Dendritic cell treated with granulocyte-macrophage colony-stimulating factor and Interleukin-4, amounts not matched to agents 40 ng/mL and 50 ng/mL, for 4 days (primary cell): ENCODE measurements at regions not wholly inside any gene's neighbourhood (a gene's known extent, or its start where the extent isn't known, plus 50 kb on each side); places are given as distances from the start of the nearest gene placed in this dataset.
"Not testable (repeated sequence)": the region's sequence is repeated elsewhere in the genome, so short reads cannot be mapped to it uniquely, and the experiment has no call there.

Experiments
- H3K27ac Mint-ChIP-seq: one replicate; pipeline ENCODE4 v1.8.0; 2022; ENCODE audit warnings: mild to moderate bottlenecking, mixed read lengths
- H3K27me3 Mint-ChIP-seq: one replicate; pipeline ENCODE4 v1.8.0; 2022; ENCODE audit warnings: mild to moderate bottlenecking, mixed read lengths
- H3K36me3 Mint-ChIP-seq: one replicate; pipeline ENCODE4 v1.8.0; 2022; ENCODE audit warnings: low read depth, mixed read lengths
- H3K4me1 Mint-ChIP-seq: one replicate; pipeline ENCODE4 v1.8.0; 2022; ENCODE audit warnings: low read depth, mixed read lengths
- H3K4me3 Mint-ChIP-seq: one replicate; pipeline ENCODE4 v1.8.0; 2022; ENCODE audit warnings: mild to moderate bottlenecking, moderate library complexity, mixed read lengths
- H3K9me3 Mint-ChIP-seq: one replicate; pipeline ENCODE4 v1.8.0; 2022; ENCODE audit warnings: mixed read lengths
- intact Hi-C: fragments of 100-400 bp; cut with micrococcal nuclease; formaldehyde crosslinking; loops from one replicate; pipeline ENCODE4 v1.15.0; 2022

GRCh38 chr2:101583861-101584260 is 108.9 kb upstream of the RFX8 start:
- Mint-ChIP-seq H3K4me3 (no peak overlapping the region), H3K36me3 (no peaks in the 10 kb centered on the region), H3K9me3 (peaks cover 5% of the 10 kb centered on the region), H3K4me1 (peaks cover 6% of the 10 kb centered on the region), H3K27me3 (peaks cover 18% of the 10 kb centered on the region), H3K27ac (no peak overlapping the region)
- intact Hi-C loops = no loop called here

DNA sequence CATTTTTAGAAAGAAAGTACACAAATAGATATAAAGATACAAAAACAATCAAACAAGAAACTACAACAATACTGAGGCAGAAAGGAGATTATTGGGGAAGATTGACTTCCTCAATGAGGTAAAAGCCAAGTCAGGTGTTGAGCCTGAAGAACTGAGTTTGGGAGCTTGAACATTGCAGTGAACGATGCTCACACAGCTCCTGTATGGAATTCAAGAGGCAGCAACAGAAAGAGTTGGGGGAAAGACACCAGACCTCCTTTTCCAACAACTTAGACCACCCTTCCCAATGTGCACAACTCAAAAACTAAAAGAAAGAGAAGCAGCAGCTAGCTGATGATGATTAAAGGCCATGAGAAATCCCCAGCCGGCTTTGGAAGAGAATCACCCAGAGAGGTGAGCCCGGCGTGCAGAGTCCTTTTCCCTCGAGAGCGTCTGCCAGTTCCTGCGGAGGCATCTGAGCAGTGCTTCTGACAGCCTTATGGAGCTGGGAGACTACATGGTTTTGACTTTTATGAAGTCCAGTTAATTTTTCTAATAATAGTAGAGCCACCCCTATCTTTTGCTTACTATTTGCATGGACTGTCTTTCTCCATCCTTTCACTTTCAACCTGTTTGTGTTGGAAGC is 106.9 kb upstream of the RFX8 start:
- H3K4me1 Mint-ChIP-seq = no peaks in the 10 kb centered on the region
- H3K4me3 Mint-ChIP-seq = no peak overlapping the region
- no peaks in the 10 kb centered on the region for H3K9me3 Mint-ChIP-seq
- no peaks in the 10 kb centered on the region for H3K36me3 Mint-ChIP-seq
- H3K27me3 Mint-ChIP-seq = peaks cover 23% of the 10 kb centered on the region
- H3K27ac Mint-ChIP-seq = no peak overlapping the region
- intact Hi-C loops = no loop called here

GRCh38 chr2:101580528-101580927 is 105.6 kb upstream of the RFX8 start:
- Mint-ChIP-seq H3K4me1 (no peaks in the 10 kb centered on the region), H3K27me3 (peaks cover 25% of the 10 kb centered on the region), H3K27ac (no peak overlapping the region)

DNA sequence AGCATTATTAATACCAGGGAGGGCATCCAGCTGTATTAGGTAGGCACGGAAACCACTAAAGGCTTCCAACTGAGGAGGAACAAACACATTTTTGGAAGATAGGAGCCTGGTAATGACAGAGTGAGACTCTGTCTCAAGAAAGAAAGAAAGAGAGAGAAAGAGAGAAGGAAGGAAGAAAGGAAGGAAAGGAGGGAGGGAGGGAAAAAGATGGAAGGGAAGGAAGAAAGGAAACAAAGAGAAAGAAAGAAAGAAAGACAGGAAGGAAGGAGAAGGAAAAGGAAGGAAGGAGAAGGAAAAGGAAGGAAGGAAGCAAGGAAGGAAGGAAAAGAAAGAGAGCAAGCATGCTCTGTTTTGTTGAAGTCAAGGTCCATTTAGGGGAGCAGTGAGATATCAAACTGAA is 103.8 kb upstream of the RFX8 start:
- H3K27ac Mint-ChIP-seq = no peak overlapping the region
- no peak overlapping the region for H3K4me3 Mint-ChIP-seq
- no peaks in the 10 kb centered on the region for H3K4me1 Mint-ChIP-seq
- intact Hi-C loops = no loop called here
- no peaks in the 10 kb centered on the region for H3K36me3 Mint-ChIP-seq
- H3K9me3 Mint-ChIP-seq = no peaks in the 10 kb centered on the region
- H3K27me3 Mint-ChIP-seq = peaks cover 23% of the 10 kb centered on the region

More at GRCh38 chr2:101580528-101580927, 105.6 kb upstream of the RFX8 start:
- no peak overlapping the region for H3K4me3 Mint-ChIP-seq
- H3K9me3 Mint-ChIP-seq = no peaks in the 10 kb centered on the region
- intact Hi-C loops = no loop called here
- no peaks in the 10 kb centered on the region for H3K36me3 Mint-ChIP-seq

DNA sequence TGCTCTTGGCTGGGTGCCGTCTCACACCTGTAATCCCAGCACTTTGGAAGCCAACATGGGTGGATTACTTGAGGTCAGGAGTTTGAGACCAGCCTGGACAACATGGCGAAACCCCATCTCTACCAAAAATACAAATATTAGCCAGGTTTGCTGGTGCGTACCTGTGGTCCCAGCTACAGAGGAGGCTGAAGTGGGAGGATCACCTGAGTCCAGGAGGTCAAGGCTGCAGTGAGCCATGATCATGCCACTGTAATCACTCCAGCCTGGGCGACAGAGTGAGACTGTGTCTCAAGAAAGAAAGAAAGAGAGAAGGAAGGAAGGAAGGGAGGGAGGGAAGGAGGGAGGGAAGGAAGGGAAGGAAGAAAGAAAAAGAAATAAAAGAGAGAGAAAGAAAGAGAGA is 103.2 kb upstream of the RFX8 start:
- H3K36me3 Mint-ChIP-seq, H3K4me1 Mint-ChIP-seq, H3K27ac Mint-ChIP-seq, intact Hi-C loops, H3K4me3 Mint-ChIP-seq, H3K9me3 Mint-ChIP-seq: not testable (repeated sequence)
- H3K27me3 Mint-ChIP-seq = peaks cover 23% of the 10 kb centered on the region

DNA sequence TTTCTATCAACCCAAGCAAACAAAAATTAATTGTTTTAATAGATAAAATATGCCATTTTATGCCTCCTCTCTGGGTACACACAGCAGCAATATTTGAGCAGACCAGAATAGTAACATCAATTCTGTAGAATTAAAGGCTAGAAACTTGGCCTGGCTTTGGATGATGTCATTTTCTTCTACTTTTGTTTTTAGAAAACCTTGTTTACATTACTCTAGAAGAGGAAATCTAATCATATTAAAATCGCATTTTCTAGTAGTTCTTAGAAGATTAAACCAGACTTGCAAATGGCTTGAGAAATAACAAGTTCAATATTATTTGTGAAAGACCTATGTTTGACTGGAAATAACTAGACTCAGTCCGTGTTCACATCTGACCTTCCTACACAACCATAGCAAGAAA is 102.3 kb upstream of the RFX8 start:
- H3K36me3 Mint-ChIP-seq = no peaks in the 10 kb centered on the region
- H3K9me3 Mint-ChIP-seq = no peaks in the 10 kb centered on the region
- H3K27ac Mint-ChIP-seq = no peak overlapping the region
- H3K27me3 Mint-ChIP-seq = peaks cover 27% of the 10 kb centered on the region
- no peaks in the 10 kb centered on the region for H3K4me1 Mint-ChIP-seq
- intact Hi-C loops = no loop called here
- H3K4me3 Mint-ChIP-seq = no peak overlapping the region

- Mint-ChIP-seq H3K27ac (no peak overlapping the region), H3K27me3 (peaks cover 29% of the 10 kb centered on the region)
Measured at GRCh38 chr2:101574622-101575021, 99.7 kb upstream of the RFX8 start.

DNA sequence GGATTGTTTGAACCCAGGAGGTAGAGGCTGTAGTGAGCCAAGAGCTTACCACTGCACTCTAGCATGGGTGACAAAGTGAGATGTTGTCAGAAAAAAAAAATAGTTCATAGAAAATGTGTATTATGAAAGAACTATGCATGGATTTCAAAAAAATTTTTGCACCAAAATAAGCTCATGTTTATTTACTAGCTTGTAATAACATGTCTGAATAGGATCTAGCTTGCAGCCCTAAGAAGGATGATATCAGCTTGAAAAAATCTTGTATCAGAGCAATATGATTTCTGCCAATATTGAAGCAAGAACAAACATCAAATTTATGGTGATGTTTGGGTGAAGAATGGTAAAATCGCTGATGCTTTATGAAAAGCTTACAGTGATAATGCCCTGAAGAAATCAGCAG is 97.0 kb upstream of the RFX8 start:
- Mint-ChIP-seq H3K9me3 (no peaks in the 10 kb centered on the region), H3K4me3 (no peak overlapping the region), H3K27ac (no peak overlapping the region), H3K4me1 (peaks cover 11% of the 10 kb centered on the region), H3K27me3 (peaks cover 22% of the 10 kb centered on the region), H3K36me3 (no peaks in the 10 kb centered on the region)
- intact Hi-C loops = no loop called here

More at GRCh38 chr2:101574622-101575021, 99.7 kb upstream of the RFX8 start:
- intact Hi-C loops = no loop called here
- H3K4me3 Mint-ChIP-seq = no peak overlapping the region
- no peaks in the 10 kb centered on the region for H3K9me3 Mint-ChIP-seq
- no peaks in the 10 kb centered on the region for H3K36me3 Mint-ChIP-seq
- H3K4me1 Mint-ChIP-seq = peaks cover 11% of the 10 kb centered on the region

DNA sequence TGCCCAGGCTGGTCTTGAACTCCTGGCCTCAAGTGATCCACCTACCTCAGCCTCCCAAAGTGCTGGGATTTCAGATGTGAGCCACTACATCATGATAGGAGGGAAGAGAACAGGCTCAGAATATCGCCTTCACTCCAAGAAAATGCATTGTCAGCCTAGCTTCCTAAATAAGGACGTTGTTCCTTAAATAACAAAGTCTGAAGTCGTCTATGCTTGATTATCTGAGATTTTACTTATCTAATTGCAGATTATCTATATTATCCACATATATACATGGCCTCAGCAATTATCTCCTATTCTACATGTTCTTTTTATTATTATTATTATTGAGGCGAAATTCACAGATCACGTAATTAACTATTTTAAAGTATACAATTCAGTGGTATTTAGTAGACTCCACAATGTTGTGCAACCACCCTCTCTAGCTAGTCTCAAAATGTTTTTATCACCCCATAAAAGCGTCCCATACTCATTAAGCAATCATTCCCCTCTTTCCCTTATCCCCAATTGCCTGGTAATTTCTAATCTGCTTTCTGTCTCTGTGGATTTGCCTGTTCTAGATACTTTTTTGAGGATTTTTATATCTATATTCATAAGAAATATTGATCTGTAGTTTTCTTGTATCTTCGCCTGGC is 95.1 kb upstream of the RFX8 start:
- H3K27me3 Mint-ChIP-seq = peaks cover 14% of the 10 kb centered on the region
- intact Hi-C loops = no loop called here
- H3K4me1 Mint-ChIP-seq = peaks cover 11% of the 10 kb centered on the region
- H3K9me3 Mint-ChIP-seq = no peaks in the 10 kb centered on the region
- H3K4me3 Mint-ChIP-seq = no peak overlapping the region
- no peaks in the 10 kb centered on the region for H3K36me3 Mint-ChIP-seq
- H3K27ac Mint-ChIP-seq = no peak overlapping the region

DNA sequence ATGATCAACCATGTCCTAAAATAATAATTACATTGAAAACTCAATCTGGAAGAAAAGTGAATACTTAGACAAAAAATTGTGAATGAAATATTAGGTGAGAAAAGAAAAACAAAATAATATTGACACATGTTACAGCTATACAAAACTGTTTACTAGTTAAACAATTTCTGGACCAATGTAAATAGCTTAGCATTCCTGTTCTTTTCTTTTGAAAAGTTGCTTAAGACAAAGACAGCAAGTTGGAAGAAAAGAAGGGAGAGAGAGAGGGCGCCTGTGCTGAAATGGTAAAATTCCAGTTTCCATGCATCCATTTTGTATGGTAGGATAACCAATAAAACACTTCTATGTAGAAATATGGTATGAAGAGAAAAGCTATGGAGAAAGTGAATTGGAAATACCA is 94.1 kb upstream of the RFX8 start:
- H3K4me1 Mint-ChIP-seq = peaks cover 11% of the 10 kb centered on the region
- H3K9me3 Mint-ChIP-seq = no peaks in the 10 kb centered on the region
- H3K36me3 Mint-ChIP-seq = no peaks in the 10 kb centered on the region
- peaks cover 23% of the 10 kb centered on the region for H3K27me3 Mint-ChIP-seq
- H3K4me3 Mint-ChIP-seq = no peak overlapping the region
- intact Hi-C loops = no loop called here
- no peak overlapping the region for H3K27ac Mint-ChIP-seq

GRCh38 chr2:101566632-101567228 is 91.8 kb upstream of the RFX8 start:
- no peaks in the 10 kb centered on the region for H3K9me3 Mint-ChIP-seq
- intact Hi-C loops = no loop called here
- peaks cover 11% of the 10 kb centered on the region for H3K4me1 Mint-ChIP-seq
- peaks cover 25% of the 10 kb centered on the region for H3K27me3 Mint-ChIP-seq
- no peaks in the 10 kb centered on the region for H3K36me3 Mint-ChIP-seq
- no peak overlapping the region for H3K4me3 Mint-ChIP-seq
- H3K27ac Mint-ChIP-seq = no peak overlapping the region

GRCh38 chr2:101563849-101564248 is 88.9 kb upstream of the RFX8 start:
- Mint-ChIP-seq H3K27ac (no peak overlapping the region), H3K27me3 (peaks cover 22% of the 10 kb centered on the region), H3K4me1 (peaks cover 14% of the 10 kb centered on the region), H3K4me3 (no peak overlapping the region), H3K9me3 (peaks cover 12% of the 10 kb centered on the region), H3K36me3 (no peaks in the 10 kb centered on the region)
- intact Hi-C loops = no loop called here

GRCh38 chr2:101560780-101561315 is 85.9 kb upstream of the RFX8 start:
- Mint-ChIP-seq H3K4me3 (no peak overlapping the region), H3K36me3 (no peaks in the 10 kb centered on the region), H3K27me3 (peaks cover 22% of the 10 kb centered on the region), H3K9me3 (peaks cover 12% of the 10 kb centered on the region), H3K4me1 (peaks cover 14% of the 10 kb centered on the region), H3K27ac (no peak overlapping the region)
- intact Hi-C loops = no loop called here

DNA sequence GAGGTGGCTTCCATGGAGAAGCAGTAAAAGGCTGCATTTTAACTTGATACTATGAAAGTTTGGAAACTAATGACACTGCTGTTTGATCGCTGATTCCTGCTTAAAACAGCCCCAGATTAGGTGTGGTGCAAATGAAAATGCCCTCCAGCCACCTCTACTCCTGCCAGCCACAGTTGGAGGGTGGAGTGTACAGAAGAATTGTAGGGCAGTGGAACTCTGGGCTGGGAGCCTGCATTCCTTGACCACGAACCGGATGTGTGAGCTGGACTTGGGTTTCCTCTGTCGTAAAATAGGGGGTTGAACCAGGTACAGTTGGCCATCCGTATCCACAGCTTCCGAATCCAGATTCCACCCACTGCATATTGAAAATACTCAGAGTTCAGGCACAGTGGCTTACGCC is 84.6 kb upstream of the RFX8 start:
- Mint-ChIP-seq H3K9me3 (peaks cover 12% of the 10 kb centered on the region), H3K4me3 (no peak overlapping the region), H3K27me3 (peaks cover 20% of the 10 kb centered on the region), H3K4me1 (peaks cover 14% of the 10 kb centered on the region), H3K27ac (no peak overlapping the region), H3K36me3 (no peaks in the 10 kb centered on the region)
- intact Hi-C loops = no loop called here
